Fibroblast of villous mesenchyme (primary cell): ENCODE measurements at regions not wholly inside any gene's neighbourhood (a gene's known extent, or its start where the extent isn't known, plus 50 kb on each side); places are given as distances from the start of the nearest gene placed in this dataset.
"Not testable (repeated sequence)": the region's sequence is repeated elsewhere in the genome, so short reads cannot be mapped to it uniquely, and the experiment has no call there.

Source experiments
- DNase-seq: peaks from one replicate; pipeline ENCODE4 v3.0.0-alpha.2; 2010; ENCODE audit warnings: low read depth
- H3K4me3 ChIP-seq: 2 replicates; pipeline ENCODE4 v1.5.1; 2011; ENCODE audit warnings: low read depth, mild to moderate bottlenecking, low read length
- TF ChIP-seq, protein P1 (sequence below): IDR thresholded peaks from 2 replicates; pipeline ENCODE4 v1.5.1; 2012; ENCODE audit warnings: low read depth, mild to moderate bottlenecking, low read length; ENCODE audit not compliant: insufficient read depth

GRCh38 chr1:219548386-219548785 is 64.5 kb downstream of the ZC3H11B start:
- no peak for DNase-seq
- no peak overlapping the region for H3K4me3 ChIP-seq

DNA sequence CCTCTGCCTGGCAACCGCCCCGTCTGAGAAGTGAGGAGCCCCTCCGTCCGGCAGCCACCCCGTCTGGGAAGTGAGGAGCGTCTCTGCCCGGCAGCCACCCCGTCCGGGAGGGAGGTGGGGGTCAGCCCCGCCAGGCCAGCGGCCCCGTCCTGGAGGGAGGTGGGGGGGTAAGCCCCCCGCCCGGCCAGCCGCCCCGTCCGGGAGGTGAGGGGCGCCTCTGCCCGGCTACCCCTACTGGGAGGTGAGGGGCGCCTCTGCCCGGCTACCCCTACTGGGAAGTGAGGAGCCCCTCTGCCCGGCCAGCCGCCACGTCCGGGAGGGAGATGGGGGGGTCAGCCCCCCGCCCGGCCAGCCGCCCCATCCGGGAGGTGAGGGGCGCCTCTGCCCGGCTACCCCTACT is 67.1 kb downstream of the ZC3H11B start:
- not testable (repeated sequence) for H3K4me3 ChIP-seq, DNase-seq

More at GRCh38 chr1:219548386-219548785, 64.5 kb downstream of the ZC3H11B start:
- TF ChIP-seq, protein P1, sequence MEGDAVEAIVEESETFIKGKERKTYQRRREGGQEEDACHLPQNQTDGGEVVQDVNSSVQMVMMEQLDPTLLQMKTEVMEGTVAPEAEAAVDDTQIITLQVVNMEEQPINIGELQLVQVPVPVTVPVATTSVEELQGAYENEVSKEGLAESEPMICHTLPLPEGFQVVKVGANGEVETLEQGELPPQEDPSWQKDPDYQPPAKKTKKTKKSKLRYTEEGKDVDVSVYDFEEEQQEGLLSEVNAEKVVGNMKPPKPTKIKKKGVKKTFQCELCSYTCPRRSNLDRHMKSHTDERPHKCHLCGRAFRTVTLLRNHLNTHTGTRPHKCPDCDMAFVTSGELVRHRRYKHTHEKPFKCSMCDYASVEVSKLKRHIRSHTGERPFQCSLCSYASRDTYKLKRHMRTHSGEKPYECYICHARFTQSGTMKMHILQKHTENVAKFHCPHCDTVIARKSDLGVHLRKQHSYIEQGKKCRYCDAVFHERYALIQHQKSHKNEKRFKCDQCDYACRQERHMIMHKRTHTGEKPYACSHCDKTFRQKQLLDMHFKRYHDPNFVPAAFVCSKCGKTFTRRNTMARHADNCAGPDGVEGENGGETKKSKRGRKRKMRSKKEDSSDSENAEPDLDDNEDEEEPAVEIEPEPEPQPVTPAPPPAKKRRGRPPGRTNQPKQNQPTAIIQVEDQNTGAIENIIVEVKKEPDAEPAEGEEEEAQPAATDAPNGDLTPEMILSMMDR: no peak

DNA sequence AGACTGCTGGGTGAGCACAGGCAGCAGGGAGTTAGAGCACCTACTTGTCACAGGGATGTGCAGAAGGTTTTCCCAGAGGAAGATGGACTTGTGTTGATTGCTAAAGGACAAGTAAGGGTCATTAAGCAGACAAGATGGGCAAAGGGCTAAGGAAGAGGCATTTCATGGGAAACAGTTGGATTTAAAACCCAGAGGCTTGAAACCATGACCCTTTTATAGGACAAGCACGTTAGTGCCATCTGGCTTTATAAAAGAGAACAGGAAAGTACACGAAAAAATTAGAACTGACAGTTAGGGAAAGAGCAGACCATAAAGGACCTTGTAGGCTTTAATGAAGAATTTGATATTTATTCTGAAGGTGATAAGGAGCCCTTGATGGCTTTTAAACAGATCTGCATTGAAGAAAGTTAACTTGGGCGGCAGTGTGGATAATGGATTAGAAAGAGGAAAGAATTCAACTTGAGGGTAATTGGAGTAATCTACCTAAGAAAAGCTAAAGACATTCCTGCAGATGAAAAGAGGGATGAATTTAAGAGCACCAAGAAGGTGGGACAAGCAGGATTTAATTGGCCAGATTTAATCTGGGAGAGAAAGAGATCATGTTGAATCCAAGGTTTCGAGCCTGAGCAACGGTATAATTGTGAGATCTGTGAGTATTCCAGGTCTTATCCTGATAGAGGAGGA is 68.6 kb downstream of the ZC3H11B start:
- TF ChIP-seq, protein P1: no peak
- no peak overlapping the region for H3K4me3 ChIP-seq
- DNase-seq: no peak

- H3K4me3 ChIP-seq: no peak overlapping the region
- TF ChIP-seq, protein P1: no peak
- no peak for DNase-seq
Observed at GRCh38 chr1:219542828-219543518, 69.9 kb downstream of the ZC3H11B start.

DNA sequence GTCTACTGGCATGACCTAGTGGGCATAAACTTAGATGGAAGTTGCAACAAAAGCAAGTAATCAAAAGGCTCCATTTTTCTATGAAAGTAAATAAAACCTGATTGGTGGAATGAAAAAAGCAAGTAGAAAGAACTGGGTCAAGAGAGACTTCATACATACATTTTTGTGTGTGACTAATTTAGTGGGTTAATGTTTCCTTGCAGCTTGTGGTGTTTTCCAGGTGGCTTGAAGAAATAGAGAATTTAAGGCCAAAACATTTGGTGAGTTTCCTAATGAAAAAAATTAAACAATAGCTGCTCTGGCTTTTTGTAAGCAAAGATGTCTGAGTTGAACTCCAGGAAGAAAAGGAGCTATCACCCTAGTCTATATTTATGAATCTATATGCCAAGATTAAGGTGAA is 71.0 kb downstream of the ZC3H11B start:
- TF ChIP-seq, protein P1: no peak
- DNase-seq: no peak
- H3K4me3 ChIP-seq: no peak overlapping the region

- no peak overlapping the region for H3K4me3 ChIP-seq
- TF ChIP-seq, protein P1: no peak
- DNase-seq: no peak
Observed at GRCh38 chr1:219539645-219540254, 73.2 kb downstream of the ZC3H11B start.

- no peak overlapping the region for H3K4me3 ChIP-seq
- TF ChIP-seq, protein P1: no peak
- DNase-seq: no peak
Observed at GRCh38 chr1:219538886-219539285, 74.0 kb downstream of the ZC3H11B start.
